ENCODE measurements at regions not wholly inside any gene's neighbourhood (a gene's known extent, or its start where the extent isn't known, plus 50 kb on each side); places are given as distances from the start of the nearest gene placed in this dataset.
"Not testable (repeated sequence)": the region's sequence is repeated elsewhere in the genome, so short reads cannot be mapped to it uniquely, and the experiment has no call there.

DNA sequence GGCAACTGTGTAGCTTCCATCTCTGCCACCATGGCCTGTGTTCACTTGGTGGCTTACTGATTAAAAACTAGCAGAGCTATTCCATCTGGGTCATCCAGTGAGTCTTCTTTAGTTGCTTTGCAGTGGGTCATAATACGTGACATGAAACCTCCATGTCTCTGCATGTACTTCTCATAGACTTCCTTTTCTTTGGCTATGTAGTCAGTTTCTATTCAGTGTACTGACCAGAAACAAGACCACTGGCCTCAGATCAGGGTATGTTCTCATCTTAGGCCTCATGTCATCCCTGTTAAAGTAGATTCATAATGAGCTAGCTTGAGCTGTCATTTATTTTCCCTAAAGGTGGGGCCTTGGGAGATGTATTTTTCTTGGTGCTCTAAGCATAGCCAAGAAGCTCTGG is 195.2 kb downstream of the CCNG2 start:
- Histone ChIP-seq H3K4me1 (no peaks in the 10 kb centered on the region), H3K36me3 (no peaks in the 10 kb centered on the region), H3K27ac (no peak overlapping the region), H3K4me3 (no peak overlapping the region), H3K27me3 (no peaks in the 10 kb centered on the region), H3K9me3 (no peaks in the 10 kb centered on the region)
- DNase-seq (ENCODE audit: low spot score in 2 of 2): no peak
- TF ChIP-seq POLR2A (IDR thresholded peaks at IDR 0.05) (no peak), POLR2AphosphoS5 (IDR thresholded peaks at IDR 0.05) (no peak)
- TF ChIP-seq, protein P1, sequence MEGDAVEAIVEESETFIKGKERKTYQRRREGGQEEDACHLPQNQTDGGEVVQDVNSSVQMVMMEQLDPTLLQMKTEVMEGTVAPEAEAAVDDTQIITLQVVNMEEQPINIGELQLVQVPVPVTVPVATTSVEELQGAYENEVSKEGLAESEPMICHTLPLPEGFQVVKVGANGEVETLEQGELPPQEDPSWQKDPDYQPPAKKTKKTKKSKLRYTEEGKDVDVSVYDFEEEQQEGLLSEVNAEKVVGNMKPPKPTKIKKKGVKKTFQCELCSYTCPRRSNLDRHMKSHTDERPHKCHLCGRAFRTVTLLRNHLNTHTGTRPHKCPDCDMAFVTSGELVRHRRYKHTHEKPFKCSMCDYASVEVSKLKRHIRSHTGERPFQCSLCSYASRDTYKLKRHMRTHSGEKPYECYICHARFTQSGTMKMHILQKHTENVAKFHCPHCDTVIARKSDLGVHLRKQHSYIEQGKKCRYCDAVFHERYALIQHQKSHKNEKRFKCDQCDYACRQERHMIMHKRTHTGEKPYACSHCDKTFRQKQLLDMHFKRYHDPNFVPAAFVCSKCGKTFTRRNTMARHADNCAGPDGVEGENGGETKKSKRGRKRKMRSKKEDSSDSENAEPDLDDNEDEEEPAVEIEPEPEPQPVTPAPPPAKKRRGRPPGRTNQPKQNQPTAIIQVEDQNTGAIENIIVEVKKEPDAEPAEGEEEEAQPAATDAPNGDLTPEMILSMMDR (IDR thresholded peaks at IDR 0.05): no peak
- intact Hi-C loops (cut with DNase I; ENCODE audit: low total_unique reads): no loop called here

DNA sequence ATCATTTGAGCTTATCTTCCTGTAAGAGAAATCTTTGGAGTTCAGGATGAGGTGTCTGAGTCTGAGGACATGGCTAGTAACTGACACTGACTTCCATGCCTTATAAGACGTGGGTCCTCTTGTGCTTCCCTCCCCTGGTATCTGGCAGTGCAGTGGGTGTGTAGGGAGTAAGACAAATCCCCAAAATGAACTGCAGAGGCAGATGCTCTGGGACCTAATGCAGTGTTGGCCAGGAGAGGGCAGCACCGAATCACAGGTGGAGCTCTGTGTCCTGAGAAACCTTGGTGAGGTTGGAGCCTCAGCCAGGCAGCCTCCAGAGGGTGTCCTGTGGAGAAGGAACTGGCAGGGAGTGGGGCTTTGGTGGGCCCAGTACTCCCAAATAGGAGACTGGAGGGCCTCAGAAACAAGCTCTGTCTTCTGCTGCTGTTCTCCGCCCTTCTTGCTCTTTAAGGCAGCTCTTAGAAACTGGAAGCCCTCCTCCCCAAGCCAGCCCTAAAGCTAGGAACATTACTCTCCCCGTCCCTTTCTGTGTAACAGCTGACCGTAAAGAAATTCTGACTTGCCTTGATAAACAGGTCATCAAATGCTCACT is 196.8 kb downstream of the CCNG2 start:
- H3K36me3 ChIP-seq; H3K4me1 ChIP-seq; H3K9me3 ChIP-seq; H3K27ac ChIP-seq; DNase-seq (ENCODE audit: low spot score in 2 of 2); H3K27me3 ChIP-seq; H3K4me3 ChIP-seq; intact Hi-C loops (cut with DNase I; ENCODE audit: low total_unique reads): not testable (repeated sequence)

DNA sequence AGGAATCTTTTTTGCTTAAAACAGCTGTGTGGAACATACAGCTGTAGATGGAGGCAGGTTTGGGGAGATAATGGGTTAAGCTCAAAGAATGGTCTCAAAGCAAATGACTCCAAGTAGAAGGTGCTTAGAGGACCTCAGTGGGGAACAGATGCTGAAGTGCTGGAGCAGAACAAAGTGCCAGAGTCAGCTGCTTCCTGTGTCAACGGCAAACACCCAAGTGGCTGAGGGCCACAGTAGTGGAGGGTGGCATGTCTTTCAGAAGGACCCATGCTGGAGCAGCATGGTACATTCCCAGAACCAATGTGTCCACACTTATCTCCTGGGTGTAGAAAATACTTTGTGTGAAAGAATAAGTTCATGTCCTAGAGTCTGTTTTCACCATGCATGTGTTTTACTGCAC is 197.5 kb downstream of the CCNG2 start:
- TF ChIP-seq POLR2A (IDR thresholded peaks at IDR 0.05) (no peak), POLR2AphosphoS5 (IDR thresholded peaks at IDR 0.05) (no peak)
- TF ChIP-seq, protein P1 (IDR thresholded peaks at IDR 0.05): no peak

DNA sequence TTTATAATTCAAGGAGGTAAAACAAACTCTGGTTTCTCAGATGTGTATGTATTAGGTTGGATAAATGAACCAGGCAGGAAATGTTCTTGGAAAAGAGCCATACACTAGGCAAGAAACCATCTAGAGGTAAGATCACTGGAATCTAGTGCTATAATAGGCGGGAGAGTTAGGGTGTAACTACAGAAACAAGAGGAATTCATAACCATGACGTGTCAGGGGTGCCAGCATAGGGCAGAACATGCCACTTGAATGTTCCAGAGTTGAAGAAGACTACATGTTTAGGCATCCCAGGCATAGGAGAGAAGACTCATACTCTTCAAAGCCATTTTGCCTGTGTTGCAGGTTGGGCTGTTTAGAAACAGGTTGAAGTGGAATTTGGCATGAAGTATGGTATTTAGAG is 198.7 kb downstream of the CCNG2 start:
- Histone ChIP-seq H3K4me1 (no peaks in the 10 kb centered on the region), H3K27ac (no peak overlapping the region), H3K36me3 (no peaks in the 10 kb centered on the region), H3K4me3 (no peak overlapping the region), H3K9me3 (no peaks in the 10 kb centered on the region), H3K27me3 (no peaks in the 10 kb centered on the region)
- no peak for TF ChIP-seq POLR2A (IDR thresholded peaks at IDR 0.05)
- no peak for TF ChIP-seq POLR2AphosphoS5 (IDR thresholded peaks at IDR 0.05)
- TF ChIP-seq, protein P1 (IDR thresholded peaks at IDR 0.05): no peak
- no peak for DNase-seq (ENCODE audit: low spot score in 2 of 2)
- intact Hi-C loops (cut with DNase I; ENCODE audit: low total_unique reads): no loop called here

More for the DNA sequence above, 197.5 kb downstream of the CCNG2 start:
- no peaks in the 10 kb centered on the region for H3K9me3 ChIP-seq
- H3K4me3 ChIP-seq: no peak overlapping the region
- H3K4me1 ChIP-seq: no peaks in the 10 kb centered on the region
- H3K27ac ChIP-seq: no peak overlapping the region
- H3K27me3 ChIP-seq: no peaks in the 10 kb centered on the region
- H3K36me3 ChIP-seq: no peaks in the 10 kb centered on the region
- DNase-seq (ENCODE audit: low spot score in 2 of 2): no peak
- intact Hi-C loops (cut with DNase I; ENCODE audit: low total_unique reads): no loop called here

DNA sequence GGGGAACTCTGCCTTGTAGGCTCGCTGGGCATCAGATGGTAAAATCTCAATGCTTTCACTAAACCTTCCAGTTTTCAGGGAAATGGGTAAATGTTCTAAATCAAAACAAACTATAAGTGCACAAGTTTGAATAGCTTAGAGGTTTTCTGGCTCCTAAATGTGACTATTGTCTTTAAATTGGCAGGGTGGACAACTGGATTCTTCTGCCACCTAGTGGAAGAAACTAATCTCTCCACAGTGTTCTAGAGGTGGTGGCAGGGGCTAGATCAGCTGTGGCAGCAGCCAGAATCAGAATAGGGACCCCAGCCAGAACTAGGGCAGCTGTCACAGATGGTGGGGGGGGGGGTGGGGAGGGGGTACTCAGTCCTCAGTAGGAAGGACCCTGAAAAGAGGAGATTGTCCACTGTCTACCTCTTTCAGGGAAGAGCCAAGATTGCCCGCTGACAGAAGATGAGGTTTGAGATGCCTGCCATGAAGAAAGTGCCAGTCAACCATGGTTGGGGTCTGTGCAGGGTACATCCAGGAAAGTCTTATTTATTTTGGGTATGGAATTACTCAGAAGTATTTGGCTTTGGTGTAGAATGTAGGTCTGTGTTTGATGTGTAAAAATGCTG is 201.4 kb downstream of the CCNG2 start:
- Histone ChIP-seq H3K27me3 (no peaks in the 10 kb centered on the region), H3K4me1 (no peaks in the 10 kb centered on the region), H3K4me3 (no peak overlapping the region), H3K27ac (no peak overlapping the region), H3K9me3 (no peaks in the 10 kb centered on the region), H3K36me3 (no peaks in the 10 kb centered on the region)
- TF ChIP-seq POLR2A (IDR thresholded peaks at IDR 0.05) (no peak), POLR2AphosphoS5 (IDR thresholded peaks at IDR 0.05) (no peak)
- TF ChIP-seq, protein P1 (IDR thresholded peaks at IDR 0.05): peak in 2 of 3 donors; percentile 19 to 38
- intact Hi-C loops (cut with DNase I; ENCODE audit: low total_unique reads): no loop called here
- DNase-seq (ENCODE audit: low spot score in 2 of 2): no peak
